ENCODE measurements at regions not wholly inside any gene's neighbourhood (a gene's known extent, or its start where the extent isn't known, plus 50 kb on each side); places are given as distances from the start of the nearest gene placed in this dataset.

- no peaks in the 10 kb centered on the region for H3K4me1 ChIP-seq (ENCODE audit: control insufficient read depth, extremely low read depth, insufficient read depth, low read length)
Measured at GRCh38 chr19:28283592-28283991, 929.4 kb downstream of the UQCRFS1 start.

GRCh38 chr19:28281676-28282075 lies 931.3 kb downstream of the UQCRFS1 start:
- POLR2A ChIA-PET, result no interaction called here
- CTCF ChIA-PET, result no interaction called here
- no peak for FAIRE-seq
- H3K79me2 ChIP-seq (ENCODE audit: control insufficient read depth, insufficient read depth, low read length), result no peaks in the 10 kb centered on the region
- no peak overlapping the region for H3K27ac ChIP-seq (ENCODE audit: insufficient read depth, low read depth, low read length)
- H3K27me3 ChIP-seq (ENCODE audit: control insufficient read depth in 2 of 2, insufficient read depth in 2 of 2, low read length in 2 of 2), result no peaks in the 10 kb centered on the region
- no peaks in the 10 kb centered on the region for H3K4me1 ChIP-seq (ENCODE audit: control insufficient read depth, extremely low read depth, insufficient read depth, low read length)
- no peaks in the 10 kb centered on the region for H3K9me3 ChIP-seq (replicated peaks; ENCODE audit: control insufficient read depth, insufficient read depth, low read length)
- H4K20me1 ChIP-seq (replicated peaks; ENCODE audit: control insufficient read depth, extremely low read depth, insufficient read depth, low read length), result no peaks in the 10 kb centered on the region
- BruUV-seq (replicated peaks), result no TSS peak
- no peak overlapping the region for H2AFZ ChIP-seq (ENCODE audit: low read depth, low read length)
- intact Hi-C loops (cut with micrococcal nuclease) (no loop called here), dilution Hi-C loops (cut with MboI; ENCODE audit: extremely low pct_ligation_motif_present, low sequenced_read_pairs) (no loop called here)
- TF ChIP-seq FOS (IDR thresholded peaks at IDR 0.05; ENCODE audit: borderline replicate concordance, insufficient read depth, low read length) (no peak), POLR2AphosphoS5 (IDR thresholded peaks at IDR 0.05; ENCODE audit: insufficient read depth, low read depth, low read length) (no peak)
- no peak for DNase-seq (ENCODE audit: low read depth, low spot score)
- H3K36me3 ChIP-seq (ENCODE audit: control insufficient read depth in 2 of 2, extremely low read depth in 1 of 2, insufficient read depth in 2 of 2, low read length in 2 of 2), result no peaks in the 10 kb centered on the region
- no peak overlapping the region for H3K9ac ChIP-seq (replicated peaks; ENCODE audit: extremely low read depth, insufficient read depth, low read length)
- H3K4me3 ChIP-seq (replicated peaks in 1 of 3; ENCODE audit: insufficient read depth in 1 of 3, low read depth in 1 of 3, low read length in 3 of 3), result no peak overlapping the region
- H3K9me1 ChIP-seq (replicated peaks; ENCODE audit: control insufficient read depth, extremely low read depth, insufficient read depth, low read length), result no peaks in the 10 kb centered on the region
- H3K4me2 ChIP-seq (ENCODE audit: insufficient read depth, low read length), result no peak overlapping the region

More at GRCh38 chr19:28283592-28283991, 929.4 kb downstream of the UQCRFS1 start:
- no peak overlapping the region for H2AFZ ChIP-seq (ENCODE audit: low read depth, low read length)
- H3K27ac ChIP-seq (ENCODE audit: insufficient read depth, low read depth, low read length), result no peak overlapping the region
- CTCF ChIA-PET, result no interaction called here
- no peaks in the 10 kb centered on the region for H4K20me1 ChIP-seq (replicated peaks; ENCODE audit: control insufficient read depth, extremely low read depth, insufficient read depth, low read length)
- H3K9me3 ChIP-seq (replicated peaks; ENCODE audit: control insufficient read depth, insufficient read depth, low read length), result no peaks in the 10 kb centered on the region
- dilution Hi-C loops (cut with MboI; ENCODE audit: extremely low pct_ligation_motif_present, low sequenced_read_pairs), result no loop called here
- H3K27me3 ChIP-seq (ENCODE audit: control insufficient read depth in 2 of 2, insufficient read depth in 2 of 2, low read length in 2 of 2), result no peaks in the 10 kb centered on the region
- H3K9me1 ChIP-seq (replicated peaks; ENCODE audit: control insufficient read depth, extremely low read depth, insufficient read depth, low read length), result no peaks in the 10 kb centered on the region
- TF ChIP-seq EZH2 (IDR thresholded peaks at IDR 0.05; ENCODE audit: borderline replicate concordance, low read depth, low read length, severe bottlenecking), result no peak
- no peak for TF ChIP-seq FOS (IDR thresholded peaks at IDR 0.05; ENCODE audit: borderline replicate concordance, insufficient read depth, low read length)
- no peak for TF ChIP-seq MYC (IDR thresholded peaks at IDR 0.05; ENCODE audit: low read depth, low read length)
- no peak for TF ChIP-seq CTCF (IDR thresholded peaks at IDR 0.05; ENCODE audit: extremely low read depth in 1 of 2, insufficient read depth in 1 of 2, low read depth in 1 of 2, low read length in 2 of 2)
- TF ChIP-seq JUN (IDR thresholded peaks at IDR 0.05; ENCODE audit: borderline replicate concordance, insufficient read depth, insufficient read length, low read depth), result no peak
- H3K36me3 ChIP-seq (ENCODE audit: control insufficient read depth in 2 of 2, extremely low read depth in 1 of 2, insufficient read depth in 2 of 2, low read length in 2 of 2), result no peaks in the 10 kb centered on the region
- FAIRE-seq, result no peak
- POLR2A ChIA-PET, result no interaction called here
- no peak overlapping the region for H3K4me2 ChIP-seq (ENCODE audit: insufficient read depth, low read length)
- no peaks in the 10 kb centered on the region for H3K79me2 ChIP-seq (ENCODE audit: control insufficient read depth, insufficient read depth, low read length)
- H3K9ac ChIP-seq (replicated peaks; ENCODE audit: extremely low read depth, insufficient read depth, low read length), result no peak overlapping the region
- no peak for DNase-seq (ENCODE audit: low read depth, low spot score)
- BruUV-seq (replicated peaks), result no TSS peak
- H3K4me3 ChIP-seq (replicated peaks in 1 of 3; ENCODE audit: insufficient read depth in 1 of 3, low read depth in 1 of 3, low read length in 3 of 3), result no peak overlapping the region
- intact Hi-C loops (cut with micrococcal nuclease), result no loop called here

Measured in endothelial cell of umbilical vein (primary cell).